PC-3 (cell line): ENCODE measurements at regions not wholly inside any gene's neighbourhood (a gene's known extent, or its start where the extent isn't known, plus 50 kb on each side); places are given as distances from the start of the nearest gene placed in this dataset.

Source experiments
- ATAC-seq: fragments of 200-7000 bp; cut with Tn5 transposase; 2 replicates; pipeline ENCODE4 v1.9.1; 2020; ENCODE audit warnings: mild to moderate bottlenecking, moderate library complexity
- BruUV-seq: library from RNA; stranded (reverse); fragments of 400-500 nt; replicated peaks from 2 replicates; lab custom pipeline; 2021; lab: Mats Ljungman, UMichigan
- CTCF ChIA-PET: fragments of 300-600 bp; sonication (Branson Sonifier 250); formaldehyde crosslinking; loops from one replicate; lab custom pipeline; 2022; ENCODE audit warnings: antibody characterized with exemption; lab: Charles Lee
- POLR2A ChIA-PET: fragments of 300-600 bp; sonication (Branson Sonifier 250); formaldehyde crosslinking; loops from one replicate; lab custom pipeline; 2022; ENCODE audit warnings: antibody characterized with exemption; ENCODE audit not compliant: unreplicated experiment; lab: Charles Lee
- DNase-seq: peaks from one replicate; pipeline ENCODE4 v3.0.0-alpha.2; 2015
- H2AFZ ChIP-seq: fragments of 300-600 bp; sonication (generic); 2 replicates; pipeline ENCODE4 v1.6.0; 2016; ENCODE audit warnings: antibody characterized with exemption, low read length
- H3F3A ChIP-seq: fragments of 300-600 bp; sonication (generic); one replicate; pipeline ENCODE4 v1.6.0; 2017; ENCODE audit warnings: antibody characterized with exemption, low read length, control low read depth, mild to moderate bottlenecking; ENCODE audit not compliant: unreplicated experiment
- H3K27ac ChIP-seq: fragments of 300-600 bp; sonication (generic); 2 replicates; pipeline ENCODE4 v1.5.1; 2016; ENCODE audit warnings: mild to moderate bottlenecking, low read length
- H3K27me3 ChIP-seq: fragments of 300-600 bp; sonication (generic); 2 replicates; pipeline ENCODE4 v1.6.1; 2016; ENCODE audit warnings: low read length, mixed read lengths
- H3K36me3 ChIP-seq: fragments of 300-600 bp; sonication (generic); 2 replicates; pipeline ENCODE4 v1.6.1; 2016; ENCODE audit warnings: low read depth, mixed run types, low read length, mixed read lengths
- H3K4me1 ChIP-seq: fragments of 300-600 bp; sonication (generic); 2 replicates; pipeline ENCODE4 v1.5.1; 2016; ENCODE audit warnings: low read length; ENCODE audit not compliant: insufficient read depth
- H3K4me2 ChIP-seq: fragments of 300-600 bp; sonication (generic); 2 replicates; pipeline ENCODE4 v1.6.0; 2016; ENCODE audit warnings: low read length
- H3K4me3 ChIP-seq: fragments of 300-600 bp; sonication (generic); 2 replicates; pipeline ENCODE4 v1.5.1; 2016; ENCODE audit warnings: mild to moderate bottlenecking, low read length, mixed read lengths
- H3K79me2 ChIP-seq: fragments of 300-600 bp; sonication (generic); 2 replicates; pipeline ENCODE4 v1.6.1; 2017; ENCODE audit warnings: low read length, mixed read lengths
- H3K9ac ChIP-seq: fragments of 300-600 bp; sonication (generic); 2 replicates; pipeline ENCODE4 v1.6.0; 2016; ENCODE audit warnings: mild to moderate bottlenecking, low read length
- H3K9me2 ChIP-seq: fragments of 300-600 bp; sonication (generic); replicated peaks from 2 replicates; pipeline ENCODE4 v1.6.1; 2016; ENCODE audit warnings: mixed run types, low read length, mixed read lengths
- H3K9me3 ChIP-seq: fragments of 300-600 bp; sonication (generic); 2 replicates; pipeline ENCODE4 v1.6.1; 2016; ENCODE audit warnings: low read length, mixed read lengths
- H4K20me1 ChIP-seq: fragments of 300-600 bp; sonication (generic); 2 replicates; pipeline ENCODE4 v1.6.1; 2016; ENCODE audit warnings: low read length, mixed read lengths
- EZH2 ChIP-seq: fragments of 300-600 bp; sonication (generic); IDR thresholded peaks from one replicate; pipeline ENCODE4 v1.6.1; 2017; ENCODE audit warnings: antibody characterized with exemption, mild to moderate bottlenecking, low read length; ENCODE audit not compliant: unreplicated experiment
- EZH2phosphoT487 ChIP-seq: fragments of 300-600 bp; sonication (generic); IDR thresholded peaks from 2 replicates; pipeline ENCODE4 v1.6.1; 2018; ENCODE audit warnings: mild to moderate bottlenecking, antibody characterized with exemption, low read length, borderline replicate concordance
- intact Hi-C: fragments of 100-400 bp; cut with micrococcal nuclease; formaldehyde crosslinking; loops from 2 replicates; pipeline ENCODE4 v1.9.0; 2023
- TF ChIP-seq, protein P1 (sequence below): fragments of 300-600 bp; sonication (generic); conservative IDR thresholded peaks from 2 replicates; pipeline ENCODE4 v1.5.1; 2017; ENCODE audit warnings: antibody characterized with exemption, low read depth, mild to moderate bottlenecking, low read length

DNA sequence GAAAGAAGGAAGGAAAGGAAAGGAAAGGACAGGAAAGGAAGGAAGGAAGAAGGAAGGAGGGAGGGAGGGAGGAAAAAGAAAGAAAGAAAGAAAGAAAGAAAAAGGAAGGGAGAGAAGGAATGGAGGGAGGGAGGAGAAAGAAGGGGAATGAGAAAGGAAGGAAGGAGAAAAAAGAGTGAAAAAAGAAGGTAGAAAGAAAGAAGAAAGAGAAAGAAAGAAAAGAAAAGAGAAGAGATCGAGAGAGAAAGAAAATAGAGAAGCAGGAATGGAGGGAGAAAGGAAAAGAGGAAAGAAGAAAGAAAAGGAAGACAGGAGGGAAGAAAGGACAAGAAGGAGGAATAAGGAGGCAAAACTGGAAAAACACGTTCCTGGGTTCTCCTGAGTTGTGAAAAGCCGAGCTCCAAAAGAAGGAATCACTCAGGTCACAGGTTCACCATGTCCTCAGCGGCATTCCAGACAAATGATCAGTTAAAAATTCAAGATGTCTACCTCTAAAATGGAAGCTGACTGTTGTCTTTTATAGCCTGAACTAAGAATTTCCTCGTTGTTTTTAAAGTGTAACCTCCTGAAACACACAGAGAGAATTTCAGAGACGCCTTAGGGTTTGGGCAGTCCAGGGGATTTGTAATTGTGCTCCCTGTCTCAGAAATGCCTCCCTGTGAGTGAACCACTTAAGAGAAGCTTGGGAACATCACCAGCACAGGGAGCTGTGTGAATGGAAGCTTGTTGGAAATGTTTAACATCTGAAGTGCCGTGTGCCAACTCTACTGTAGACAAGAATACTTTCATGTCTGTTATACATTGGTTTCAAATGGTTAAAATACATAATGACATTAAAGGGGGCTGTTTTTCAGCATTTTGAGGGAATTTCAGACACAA is 80.7 kb downstream of the INHBA start:
- no peak for TF ChIP-seq EZH2
- TF ChIP-seq, protein P1, sequence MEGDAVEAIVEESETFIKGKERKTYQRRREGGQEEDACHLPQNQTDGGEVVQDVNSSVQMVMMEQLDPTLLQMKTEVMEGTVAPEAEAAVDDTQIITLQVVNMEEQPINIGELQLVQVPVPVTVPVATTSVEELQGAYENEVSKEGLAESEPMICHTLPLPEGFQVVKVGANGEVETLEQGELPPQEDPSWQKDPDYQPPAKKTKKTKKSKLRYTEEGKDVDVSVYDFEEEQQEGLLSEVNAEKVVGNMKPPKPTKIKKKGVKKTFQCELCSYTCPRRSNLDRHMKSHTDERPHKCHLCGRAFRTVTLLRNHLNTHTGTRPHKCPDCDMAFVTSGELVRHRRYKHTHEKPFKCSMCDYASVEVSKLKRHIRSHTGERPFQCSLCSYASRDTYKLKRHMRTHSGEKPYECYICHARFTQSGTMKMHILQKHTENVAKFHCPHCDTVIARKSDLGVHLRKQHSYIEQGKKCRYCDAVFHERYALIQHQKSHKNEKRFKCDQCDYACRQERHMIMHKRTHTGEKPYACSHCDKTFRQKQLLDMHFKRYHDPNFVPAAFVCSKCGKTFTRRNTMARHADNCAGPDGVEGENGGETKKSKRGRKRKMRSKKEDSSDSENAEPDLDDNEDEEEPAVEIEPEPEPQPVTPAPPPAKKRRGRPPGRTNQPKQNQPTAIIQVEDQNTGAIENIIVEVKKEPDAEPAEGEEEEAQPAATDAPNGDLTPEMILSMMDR, result no peak
- Histone ChIP-seq H3K9me3 (no peaks in the 10 kb centered on the region), H3K27ac (no peak overlapping the region), H2AFZ (peak overlapping the region; percentile 4; the same call in 1 of the 2 replicates), H3K9me2 (no peaks in the 10 kb centered on the region), H3K4me1 (peaks cover 6% of the 10 kb centered on the region; the same call in 1 of the 2 replicates), H3K9ac (no peak overlapping the region), H3K79me2 (no peaks in the 10 kb centered on the region), H3K27me3 (no peaks in the 10 kb centered on the region), H3K4me3 (no peak overlapping the region), H4K20me1 (no peaks in the 10 kb centered on the region), H3F3A (no peaks in the 10 kb centered on the region), H3K36me3 (no peaks in the 10 kb centered on the region), H3K4me2 (no peak overlapping the region)
- ChIA-PET POLR2A (no interaction called here), CTCF (no interaction called here)
- DNase-seq, result peak; percentile 39
- intact Hi-C loops, result no loop called here
- no peak for ATAC-seq
- no TSS peak for BruUV-seq

DNA sequence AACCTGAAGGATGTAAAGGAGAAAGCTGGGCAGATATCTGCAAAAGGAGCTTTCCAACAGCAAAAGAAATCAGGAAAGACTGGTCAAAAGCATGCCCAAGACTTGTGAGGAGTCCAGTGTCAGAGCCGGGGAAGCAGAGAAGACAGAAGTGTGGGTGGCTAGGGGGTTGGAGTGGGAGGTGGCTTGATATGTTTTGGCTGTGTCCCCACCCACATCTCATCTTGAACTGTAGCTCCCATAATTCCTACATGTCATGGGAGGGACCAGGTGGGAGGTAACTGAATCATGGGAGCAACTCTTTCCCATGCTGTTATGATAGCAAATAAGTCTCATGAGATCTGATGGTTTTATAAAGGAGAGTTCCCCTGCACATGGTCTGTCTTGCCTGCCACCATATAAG is 84.9 kb downstream of the INHBA start:
- H3K4me1 ChIP-seq, result no peaks in the 10 kb centered on the region
- H3K4me3 ChIP-seq, result no peak overlapping the region
- no peak for ATAC-seq
- no peaks in the 10 kb centered on the region for H3K36me3 ChIP-seq
- H3K9me2 ChIP-seq, result no peaks in the 10 kb centered on the region
- ChIA-PET CTCF (no interaction called here), POLR2A (no interaction called here)
- H3K4me2 ChIP-seq, result no peak overlapping the region
- BruUV-seq, result no TSS peak
- TF ChIP-seq EZH2 (no peak), EZH2phosphoT487 (no peak)
- TF ChIP-seq, protein P1, result no peak
- no peaks in the 10 kb centered on the region for H3K9me3 ChIP-seq
- intact Hi-C loops, result no loop called here
- H3K9ac ChIP-seq, result no peak overlapping the region
- DNase-seq, result no peak
- no peaks in the 10 kb centered on the region for H3F3A ChIP-seq
- no peak overlapping the region for H3K27ac ChIP-seq
- no peaks in the 10 kb centered on the region for H4K20me1 ChIP-seq
- H2AFZ ChIP-seq, result no peak overlapping the region
- H3K27me3 ChIP-seq, result no peaks in the 10 kb centered on the region
- H3K79me2 ChIP-seq, result no peaks in the 10 kb centered on the region

DNA sequence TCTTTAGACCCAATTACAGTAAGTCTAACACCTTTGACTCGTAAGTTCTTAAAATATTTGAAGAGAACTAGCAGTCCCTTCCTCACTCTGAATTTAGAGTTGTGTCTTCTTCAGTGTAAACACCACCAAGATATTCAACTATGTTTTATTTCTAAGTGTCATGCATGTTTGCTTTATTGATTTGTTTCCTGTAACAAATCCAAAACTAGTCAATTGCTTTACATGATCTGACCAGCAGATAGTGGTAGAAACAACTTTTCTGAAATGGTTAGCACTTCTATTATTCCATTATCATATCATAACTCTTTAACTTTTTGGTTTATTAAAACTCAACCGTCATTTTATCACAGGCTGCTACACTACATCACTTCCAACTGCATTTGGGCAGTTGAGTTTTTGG is 90.1 kb downstream of the INHBA start:
- no TSS peak for BruUV-seq
- H3F3A ChIP-seq, result no peaks in the 10 kb centered on the region
- H3K9me3 ChIP-seq, result no peaks in the 10 kb centered on the region
- no peak overlapping the region for H3K27ac ChIP-seq
- H3K79me2 ChIP-seq, result no peaks in the 10 kb centered on the region
- no peak overlapping the region for H3K4me3 ChIP-seq
- intact Hi-C loops, result no loop called here
- DNase-seq, result no peak
- H3K27me3 ChIP-seq, result no peaks in the 10 kb centered on the region
- ChIA-PET POLR2A (no interaction called here), CTCF (no interaction called here)
- no peaks in the 10 kb centered on the region for H3K9me2 ChIP-seq
- no peaks in the 10 kb centered on the region for H3K4me1 ChIP-seq
- TF ChIP-seq EZH2phosphoT487 (no peak), EZH2 (no peak)
- TF ChIP-seq, protein P1, result no peak
- H3K4me2 ChIP-seq, result no peak overlapping the region
- H4K20me1 ChIP-seq, result no peaks in the 10 kb centered on the region
- ATAC-seq, result no peak
- no peak overlapping the region for H3K9ac ChIP-seq
- no peaks in the 10 kb centered on the region for H3K36me3 ChIP-seq
- no peak overlapping the region for H2AFZ ChIP-seq
